Fibroblast of gingiva (primary cell): ENCODE measurements at regions not wholly inside any gene's neighbourhood (a gene's known extent, or its start where the extent isn't known, plus 50 kb on each side); places are given as distances from the start of the nearest gene placed in this dataset.
"Not testable (repeated sequence)": the region's sequence is repeated elsewhere in the genome, so short reads cannot be mapped to it uniquely, and the experiment has no call there.

Experiments used
- DNase-seq: peaks from one replicate; pipeline ENCODE4 v3.0.0-alpha.2; 2011; ENCODE audit warnings: low read depth

DNA sequence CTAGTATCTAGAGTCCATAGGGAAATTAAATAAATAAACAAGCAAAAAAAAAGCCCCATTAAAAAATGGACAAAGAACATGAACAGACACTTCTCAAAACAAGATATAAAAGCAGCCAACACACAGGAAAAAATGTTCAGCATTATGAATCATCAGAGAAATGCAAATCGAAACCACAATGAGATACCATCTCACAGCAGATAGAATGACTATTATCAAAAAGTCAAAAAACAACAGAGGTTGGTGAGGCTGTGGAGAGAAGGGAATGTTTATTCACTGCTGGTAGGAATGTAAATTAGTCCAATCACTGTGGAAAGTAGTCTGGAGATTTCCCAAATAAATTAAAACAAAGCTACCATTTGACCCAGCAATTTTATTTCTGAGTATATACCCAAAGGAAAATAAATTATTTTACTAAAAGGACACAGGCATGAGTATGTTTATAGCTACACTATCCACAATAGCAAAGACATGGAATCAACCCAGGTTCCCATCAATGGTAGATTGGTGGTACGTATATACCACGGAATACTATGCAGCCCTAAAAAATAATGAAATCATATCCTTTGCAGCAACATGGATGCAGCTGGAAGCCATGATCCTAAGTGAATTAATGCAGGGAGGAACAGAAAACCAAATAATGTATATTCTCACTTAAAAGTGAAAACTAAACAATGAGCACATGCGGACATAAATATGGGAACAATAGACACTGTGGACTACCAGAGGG is 366.5 kb upstream of the SEMA3C start:
- DNase-seq, result peak; percentile 81

DNA sequence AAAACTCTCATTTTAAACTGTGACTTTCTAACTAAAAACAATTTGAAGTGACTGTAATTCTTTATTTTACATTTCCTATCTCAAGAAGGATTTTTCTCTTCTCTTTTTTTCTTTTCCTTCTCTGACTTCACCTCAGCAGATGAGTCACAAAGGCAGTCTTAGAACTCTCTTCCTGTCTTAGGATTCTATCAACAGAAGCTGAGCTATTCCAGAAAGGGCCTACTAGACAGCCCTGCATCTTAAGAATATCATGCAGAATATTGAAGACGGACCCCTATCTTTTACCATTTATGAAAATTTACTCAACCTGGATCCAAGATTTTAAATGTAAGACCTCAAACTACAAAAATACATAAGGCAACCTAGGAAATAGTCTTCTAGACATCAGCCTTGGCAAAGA is 365.7 kb upstream of the SEMA3C start:
- no peak for DNase-seq

DNA sequence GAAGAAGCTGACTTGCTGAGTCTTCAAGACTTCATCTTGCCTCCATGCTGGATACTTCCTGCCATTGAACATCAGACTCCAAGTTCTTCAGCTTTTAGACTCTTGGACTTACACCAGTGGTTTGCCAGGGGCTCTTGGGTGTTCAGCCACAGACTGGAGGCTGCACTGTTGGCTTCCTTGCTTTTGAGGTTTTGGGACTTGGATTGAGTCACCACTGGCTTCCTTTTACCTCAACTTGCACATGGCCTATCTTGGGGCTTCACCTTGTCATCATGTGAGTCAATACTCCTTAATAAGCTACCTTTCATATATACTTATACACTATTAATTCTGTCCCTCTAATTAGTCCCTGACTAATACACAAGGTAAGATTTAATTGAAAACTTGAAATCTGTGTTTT is 361.7 kb upstream of the SEMA3C start:
- no peak for DNase-seq

DNA sequence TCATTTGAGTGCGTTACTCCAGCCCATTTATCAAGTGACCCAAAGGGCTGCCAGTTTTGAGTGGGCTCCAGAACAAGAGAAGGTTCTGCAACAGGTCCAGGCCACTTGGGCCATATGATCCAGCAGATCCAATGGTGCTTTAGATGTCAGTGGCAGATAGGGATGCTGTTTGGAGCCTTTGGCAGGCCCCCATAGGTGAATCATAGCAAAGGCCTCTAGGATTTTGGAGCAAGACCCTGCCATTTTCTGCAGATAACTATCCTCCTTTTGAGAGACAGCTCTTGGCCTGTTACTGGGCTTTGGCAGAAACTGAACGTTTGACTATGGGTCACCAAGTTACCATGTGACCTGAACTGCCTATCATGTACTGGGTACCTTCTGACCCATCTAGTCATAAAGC is 358.8 kb upstream of the SEMA3C start:
- DNase-seq, result no peak

DNA sequence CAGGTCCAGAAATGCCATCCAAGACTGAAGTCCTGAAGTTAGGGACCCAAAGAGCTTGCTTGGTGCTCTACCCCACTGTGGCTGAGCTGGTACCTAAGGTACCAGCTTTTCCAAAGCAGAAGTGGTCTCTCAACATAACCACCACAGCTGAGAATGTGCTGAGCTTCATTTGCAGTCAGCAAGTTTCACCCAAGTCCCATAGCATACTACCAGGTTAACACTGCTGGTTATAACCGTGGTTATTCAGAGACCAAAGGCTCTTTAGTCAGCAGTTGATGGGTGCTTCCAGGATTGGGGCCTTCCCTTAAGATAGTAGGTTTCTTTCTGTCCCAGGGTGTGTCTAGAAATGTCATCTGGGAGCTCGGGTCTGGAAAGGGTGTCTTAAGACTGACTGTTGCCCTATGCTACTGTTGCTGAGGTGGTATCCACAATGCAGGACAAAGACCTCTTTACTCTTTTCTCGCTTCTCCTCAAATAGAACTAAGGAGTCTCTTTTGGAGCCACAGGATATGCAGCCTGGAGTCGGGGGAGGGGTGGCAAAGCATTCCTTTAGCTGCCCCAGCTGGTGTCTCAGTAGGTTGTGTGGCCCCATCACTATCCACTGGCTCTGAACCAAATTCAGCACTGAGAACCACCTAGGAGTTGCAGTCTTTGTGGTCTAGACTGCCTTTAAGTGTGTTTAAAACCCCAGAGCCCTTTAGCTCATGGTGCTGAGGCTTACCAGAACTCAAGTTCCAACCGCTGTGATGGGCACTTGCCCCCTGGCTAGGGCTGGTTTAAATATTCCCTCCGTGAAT is 354.9 kb upstream of the SEMA3C start:
- no peak for DNase-seq

DNA sequence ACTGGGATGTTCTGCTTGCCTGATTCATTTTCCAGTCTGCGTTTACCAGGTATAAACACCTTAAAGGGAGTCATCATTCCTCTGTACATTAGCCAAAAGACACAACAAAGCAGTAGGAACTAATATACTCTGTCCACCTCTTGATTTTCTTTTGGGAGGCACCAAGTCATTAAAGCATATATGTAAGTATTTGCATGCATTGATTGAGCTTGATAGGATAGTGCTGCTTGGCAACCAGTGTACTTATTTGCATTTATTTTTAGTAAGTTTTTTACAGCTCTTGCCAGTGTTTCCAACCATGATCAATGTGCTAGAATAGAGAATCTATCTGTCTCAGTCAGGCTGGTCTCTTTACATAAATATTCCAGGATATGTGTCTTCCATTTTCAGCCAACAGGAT is 353.3 kb upstream of the SEMA3C start:
- DNase-seq, result no peak

DNA sequence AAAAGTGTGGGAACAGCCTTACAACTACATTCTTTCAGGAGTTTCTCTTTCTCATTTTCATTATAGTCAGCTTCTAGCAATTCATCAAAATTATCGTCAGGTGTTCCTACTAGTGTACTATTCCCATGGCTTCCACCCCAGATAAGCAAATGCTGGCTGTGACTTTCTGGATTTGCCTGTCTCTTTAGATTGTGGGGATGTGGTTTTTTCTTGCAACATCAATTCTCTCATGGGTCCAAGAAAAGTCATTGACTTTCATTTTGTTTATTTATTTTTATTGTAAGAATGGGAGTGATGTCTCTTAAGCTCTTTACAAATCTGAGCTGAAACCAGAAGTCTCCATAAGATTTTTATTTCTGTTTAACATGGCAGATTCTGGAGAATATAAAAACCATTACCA is 349.7 kb upstream of the SEMA3C start:
- DNase-seq, result peak; percentile 62

DNA sequence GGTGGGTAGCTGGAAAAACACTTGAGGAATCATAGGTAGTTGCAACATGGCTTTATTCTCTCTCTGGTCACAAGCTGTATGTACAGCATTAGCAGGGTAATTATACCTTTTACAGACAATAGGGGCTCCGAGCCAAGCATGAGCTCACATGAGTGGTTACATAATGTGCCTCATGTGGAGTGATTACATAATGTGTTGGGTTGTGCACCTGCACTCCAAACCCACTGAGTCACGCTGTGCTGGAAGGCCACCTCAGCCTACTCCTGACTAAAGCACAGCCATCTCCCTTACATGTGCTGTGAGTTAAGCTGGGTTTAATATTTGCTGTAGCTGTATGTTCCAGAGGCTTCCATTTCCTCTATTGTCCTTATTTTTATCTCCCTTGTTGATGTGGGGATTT is 348.7 kb upstream of the SEMA3C start:
- DNase-seq, result no peak

DNA sequence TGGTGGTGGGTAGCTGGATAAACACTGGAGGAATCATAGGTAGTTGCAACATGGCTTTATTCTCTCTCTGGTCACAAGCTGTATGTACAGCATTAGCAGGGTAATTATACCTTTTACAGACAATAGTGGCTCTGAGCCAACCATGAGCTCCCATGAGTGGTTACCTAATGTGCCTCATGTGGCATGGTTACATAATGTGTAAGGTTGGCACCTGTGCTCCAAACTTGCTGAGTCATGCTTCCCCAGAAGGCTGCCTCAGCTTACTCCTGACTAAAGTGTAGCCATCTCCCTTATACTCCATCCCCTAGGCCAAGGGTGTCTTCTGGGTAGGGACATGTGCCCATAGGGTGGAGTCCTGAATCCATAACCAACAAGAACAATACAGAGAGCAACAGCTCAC is 345.3 kb upstream of the SEMA3C start:
- DNase-seq, result no peak

DNA sequence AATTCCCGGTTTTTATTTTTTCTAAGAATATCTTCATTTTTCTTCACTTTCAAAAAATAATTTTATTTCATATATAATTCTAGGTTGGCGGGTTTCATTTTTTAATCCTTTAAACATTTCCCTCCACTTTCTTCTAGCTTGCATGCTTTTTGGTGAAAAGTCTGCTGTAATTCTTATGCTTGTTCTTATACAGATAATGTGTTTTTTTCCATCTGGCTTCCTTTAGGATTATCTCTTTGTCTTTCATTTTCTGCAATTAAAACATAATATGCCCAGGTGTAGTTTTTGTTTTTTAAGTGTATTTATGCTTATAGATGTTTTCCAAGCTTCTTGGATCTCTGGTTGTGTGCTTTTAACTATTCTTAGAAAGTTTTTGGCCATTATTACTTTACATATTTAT is 341.3 kb upstream of the SEMA3C start:
- peak; percentile 15 for DNase-seq

DNA sequence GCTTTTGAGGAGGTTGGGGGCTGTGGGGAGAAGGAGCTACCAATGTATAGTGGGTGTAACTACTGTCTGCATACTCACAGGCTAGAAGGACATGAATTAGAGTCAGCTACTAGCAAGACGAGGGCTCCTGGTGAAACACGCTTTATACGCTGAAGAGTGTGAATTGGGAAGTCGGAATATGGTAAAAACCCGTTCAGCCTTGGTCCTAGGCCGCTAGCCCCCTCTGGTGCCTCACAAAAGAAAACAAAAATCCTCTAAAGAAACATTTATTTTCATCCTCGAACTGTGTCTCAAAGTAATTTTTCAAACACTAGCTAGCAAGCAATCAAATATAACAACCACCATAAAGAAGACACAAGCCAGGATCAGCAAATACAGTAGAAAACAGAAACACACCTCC is 338.1 kb upstream of the SEMA3C start:
- peak; percentile 36 for DNase-seq

DNA sequence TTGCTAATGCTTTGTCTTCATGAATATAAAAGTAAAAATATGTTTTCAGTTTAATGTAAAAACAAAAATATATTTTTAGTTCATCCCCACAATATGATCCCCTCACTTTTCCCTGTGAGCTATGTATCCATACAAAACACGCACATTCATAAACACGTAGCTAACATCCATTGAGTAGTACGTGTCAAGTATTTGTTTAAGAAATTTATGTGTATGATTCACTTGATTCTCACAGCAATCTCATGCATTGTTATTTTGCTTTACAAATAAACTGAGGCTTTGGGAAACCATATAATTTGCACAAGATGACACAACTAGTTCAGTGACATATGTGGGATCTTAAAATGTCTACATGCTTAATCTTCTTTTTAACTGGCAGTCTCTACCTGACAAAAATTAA is 329.6 kb upstream of the SEMA3C start:
- no peak for DNase-seq

DNA sequence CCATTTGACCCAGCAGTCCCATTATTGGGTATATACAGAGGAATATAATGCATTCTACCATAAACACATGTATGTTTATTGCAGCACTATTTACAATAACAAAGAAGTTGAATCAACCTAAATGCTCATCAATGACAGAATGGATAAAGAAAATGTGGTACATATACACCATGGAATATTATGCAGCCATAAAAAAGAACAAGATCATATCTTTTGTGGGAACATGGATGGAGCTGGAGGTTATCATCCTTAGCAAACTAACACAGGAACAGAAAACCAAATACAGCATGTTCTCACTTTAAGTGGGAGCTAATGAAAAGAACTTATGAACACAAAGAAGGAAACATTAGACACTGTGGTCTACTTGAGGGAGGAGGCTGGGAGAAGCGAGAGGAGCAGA is 328.5 kb upstream of the SEMA3C start:
- not testable (repeated sequence) for DNase-seq

DNA sequence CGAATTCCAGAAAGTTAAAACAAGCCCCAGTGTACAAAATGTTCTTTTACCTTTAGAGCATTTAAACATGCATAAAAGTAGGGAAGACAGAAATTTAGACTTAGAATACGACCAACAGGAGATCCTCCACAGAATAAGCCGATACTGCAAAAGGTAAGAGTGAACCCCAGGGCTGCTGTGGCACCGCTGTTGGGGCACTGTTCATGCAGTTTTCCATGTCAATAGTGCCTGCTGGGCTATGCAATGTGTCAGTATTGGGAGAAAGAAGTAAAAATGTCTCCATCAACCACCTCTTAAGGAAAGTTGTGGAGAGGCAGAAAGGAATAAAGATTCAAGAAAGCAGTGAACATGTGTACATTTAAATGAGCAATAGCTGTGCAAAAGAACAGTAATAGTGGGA is 326.5 kb upstream of the SEMA3C start:
- DNase-seq, result no peak

DNA sequence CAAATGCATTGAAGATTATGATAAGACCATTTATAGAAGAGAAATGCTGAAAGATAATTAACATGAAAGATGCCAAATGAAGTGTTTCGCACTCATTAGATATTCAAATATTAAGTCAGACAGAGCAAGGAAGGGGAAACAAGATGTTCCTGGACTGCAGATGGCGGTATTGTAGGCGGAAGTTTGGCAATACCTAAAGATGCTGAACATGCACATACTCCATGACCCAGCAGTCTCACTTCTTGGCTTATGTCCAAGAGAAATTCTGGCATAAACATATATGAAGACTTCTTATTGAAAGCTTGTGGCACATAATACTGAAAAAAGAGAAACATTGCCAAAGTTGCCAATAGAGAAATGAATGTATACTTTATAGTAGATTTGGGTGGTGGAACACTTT is 325.4 kb upstream of the SEMA3C start:
- peak; percentile 31 for DNase-seq

DNA sequence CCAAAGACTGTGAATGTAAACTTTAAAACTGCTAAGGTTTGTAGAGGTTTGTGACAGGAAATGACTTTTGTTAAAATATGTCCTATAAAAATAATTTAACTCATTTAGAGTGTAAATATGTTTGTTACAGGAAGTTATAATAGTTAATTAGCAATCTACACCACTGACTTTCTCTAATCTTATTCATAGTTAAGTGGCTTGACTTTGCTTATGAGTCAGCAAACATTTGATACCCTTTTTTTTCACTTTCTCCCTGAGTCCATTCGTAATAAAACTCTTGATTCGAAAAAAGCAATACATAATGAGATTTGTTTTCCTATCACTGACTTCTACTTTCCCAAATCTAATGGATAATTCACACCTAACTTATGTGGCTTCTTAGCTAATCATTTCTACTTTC is 317.7 kb upstream of the SEMA3C start:
- DNase-seq, result no peak

DNA sequence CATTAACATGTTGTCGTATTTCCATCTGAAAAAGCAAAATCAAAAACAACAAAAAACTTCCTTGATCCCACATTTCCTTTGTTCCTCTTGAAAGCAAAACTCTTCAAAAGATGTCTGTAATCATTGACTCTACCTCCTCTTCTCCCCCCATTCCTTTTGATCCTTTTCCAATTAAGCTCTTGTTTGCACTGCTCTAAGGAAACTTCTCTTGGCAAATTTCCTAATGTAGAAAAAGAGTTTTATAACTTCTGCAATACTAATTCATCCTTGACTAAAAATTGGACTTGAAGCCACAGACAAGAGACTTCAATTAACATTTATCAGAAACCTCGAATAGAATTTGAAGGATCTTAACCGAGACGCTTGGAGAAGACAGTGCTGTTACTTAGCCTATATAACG is 317.1 kb upstream of the SEMA3C start:
- DNase-seq, result no peak

DNA sequence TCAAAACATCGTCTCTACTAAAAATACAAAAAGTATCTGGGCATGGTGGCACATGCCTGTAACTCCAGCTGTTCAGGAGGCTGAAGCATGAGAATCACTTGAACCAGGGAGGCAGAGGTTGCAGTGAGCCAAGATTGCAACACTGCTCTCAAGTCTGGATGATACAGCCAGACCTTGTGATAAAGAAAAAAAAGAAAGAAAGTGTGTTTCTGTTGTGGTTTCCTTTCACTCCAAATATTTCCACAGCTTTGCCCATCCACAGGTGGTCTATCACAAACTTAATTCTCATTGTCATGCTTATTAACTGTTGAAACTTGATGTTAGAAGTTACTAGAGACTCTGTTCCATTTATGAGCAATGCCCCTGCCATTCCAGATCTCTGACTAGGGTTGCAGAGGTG is 316.0 kb upstream of the SEMA3C start:
- DNase-seq, result peak; percentile 3

DNA sequence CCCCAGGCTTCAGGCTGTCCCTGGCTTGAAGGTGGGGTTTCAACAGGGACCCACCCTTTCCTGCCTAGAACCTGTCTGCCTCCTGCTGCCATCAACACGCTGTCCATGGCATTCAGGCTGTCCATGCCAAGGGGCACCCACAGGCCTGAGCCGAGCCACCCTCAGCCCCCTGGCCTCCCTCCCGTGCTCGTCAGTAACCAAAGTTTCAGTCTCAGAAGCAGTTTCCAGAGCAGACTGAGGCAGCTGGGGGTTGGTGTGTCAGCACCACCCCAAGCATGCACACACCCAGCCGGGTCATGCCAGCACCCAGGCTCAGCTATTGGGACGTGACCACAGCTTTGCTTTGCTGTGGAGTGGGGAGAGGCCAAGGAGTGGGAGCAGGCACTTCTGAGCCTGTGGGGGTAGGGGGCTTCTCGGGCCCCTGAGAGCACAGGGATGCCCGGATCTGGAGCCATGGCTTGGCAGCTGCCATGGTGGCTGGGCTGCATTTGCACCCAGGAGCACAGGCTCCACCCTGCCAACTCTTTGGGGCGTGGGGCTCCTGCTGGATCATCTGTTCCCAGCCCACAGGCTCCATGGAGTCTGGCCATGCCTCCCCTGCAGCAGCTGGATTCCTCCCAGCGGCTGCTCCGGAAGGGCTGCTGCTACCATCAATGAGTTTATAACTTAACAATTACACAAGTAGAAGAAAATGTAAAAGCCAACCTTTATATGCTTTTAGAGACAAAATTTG is 314.5 kb upstream of the SEMA3C start:
- no peak for DNase-seq

DNA sequence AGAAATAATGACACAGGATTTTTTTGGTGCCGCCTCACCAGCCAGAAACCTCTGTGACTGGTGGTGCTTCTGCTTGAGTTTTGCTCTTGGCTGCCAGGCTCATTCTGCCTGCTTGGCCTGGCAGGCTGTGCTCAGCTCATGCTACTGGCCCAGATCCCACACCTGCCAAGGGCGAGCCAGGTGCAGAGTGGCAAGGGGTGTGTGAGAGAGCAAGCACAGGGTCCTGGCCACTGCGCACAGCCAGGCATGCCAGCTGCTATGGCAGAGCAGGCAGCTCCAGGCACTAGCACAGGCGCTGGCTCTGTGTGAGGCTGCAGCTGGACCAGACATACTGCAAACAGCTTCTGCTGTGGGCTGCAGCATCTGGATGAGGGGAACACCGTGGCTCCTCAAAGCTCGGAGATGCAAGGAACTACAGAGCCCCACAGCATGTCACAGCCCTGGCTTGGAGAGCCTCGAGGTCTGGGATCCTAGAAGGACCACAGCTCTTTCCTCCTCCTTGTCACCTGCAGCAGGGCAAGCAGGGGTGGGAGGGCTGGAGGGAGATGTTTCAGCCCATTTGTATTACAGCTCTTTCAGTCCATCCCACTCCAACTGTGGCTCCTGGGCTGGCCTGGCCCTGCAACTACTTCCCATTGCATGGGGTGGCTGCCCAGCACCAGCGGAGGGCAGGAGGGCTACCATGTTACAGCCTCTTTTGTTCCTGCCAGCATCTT is 313.4 kb upstream of the SEMA3C start:
- DNase-seq, result no peak

DNA sequence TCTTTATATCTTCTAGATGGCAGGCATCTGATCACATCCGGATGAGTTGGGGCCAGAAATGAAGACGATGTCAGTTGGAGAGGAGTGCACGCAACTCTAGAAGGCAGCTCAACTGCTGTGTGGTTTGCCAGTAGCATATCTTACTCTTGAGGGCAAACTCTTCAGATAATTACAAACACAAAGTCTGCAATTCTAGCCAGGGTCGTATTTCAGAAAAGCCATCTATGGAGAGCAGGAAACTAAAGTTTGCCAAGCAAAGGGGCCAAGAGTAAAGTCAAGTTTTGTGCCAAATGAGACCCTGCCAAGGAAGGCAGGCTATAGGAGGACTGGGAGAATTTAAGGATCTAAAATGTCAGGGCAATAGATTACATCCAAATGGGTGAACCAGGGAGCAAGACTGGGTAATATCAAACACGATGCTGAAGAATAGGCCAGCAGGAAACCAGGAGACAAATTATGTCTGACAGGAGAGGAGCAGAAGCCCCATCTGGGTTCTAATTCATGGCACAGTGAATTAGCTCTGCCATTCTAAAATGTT is 312.5 kb upstream of the SEMA3C start:
- DNase-seq, result peak; percentile 9

DNA sequence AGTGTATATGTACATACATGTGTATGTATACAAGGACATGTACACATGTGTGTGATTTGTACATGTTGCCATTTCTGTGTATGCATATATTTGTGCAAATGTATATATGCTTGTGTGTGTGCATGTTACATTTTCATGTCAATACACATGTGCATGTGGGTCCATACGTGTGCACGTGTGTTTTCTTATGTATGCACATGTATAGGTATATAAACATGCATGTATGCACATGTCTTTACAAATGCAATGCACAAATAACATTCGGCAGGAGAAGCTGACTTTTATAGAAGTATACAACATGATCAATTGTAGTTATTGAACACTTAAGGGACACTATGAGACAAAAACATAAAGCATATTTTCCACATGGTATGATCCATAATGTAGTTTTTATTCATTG is 307.4 kb upstream of the SEMA3C start:
- no peak for DNase-seq
